ENCODE measurements at regions not wholly inside any gene's neighbourhood (a gene's known extent, or its start where the extent isn't known, plus 50 kb on each side); places are given as distances from the start of the nearest gene placed in this dataset.
A peak's percentile ranks its signal among the peaks of the same experiment; 100 is the strongest.

- no peak for DNase-seq
These were observed 127.9 kb upstream of the STT3B start for GRCh38 chr3:31404871-31405270.

DNA sequence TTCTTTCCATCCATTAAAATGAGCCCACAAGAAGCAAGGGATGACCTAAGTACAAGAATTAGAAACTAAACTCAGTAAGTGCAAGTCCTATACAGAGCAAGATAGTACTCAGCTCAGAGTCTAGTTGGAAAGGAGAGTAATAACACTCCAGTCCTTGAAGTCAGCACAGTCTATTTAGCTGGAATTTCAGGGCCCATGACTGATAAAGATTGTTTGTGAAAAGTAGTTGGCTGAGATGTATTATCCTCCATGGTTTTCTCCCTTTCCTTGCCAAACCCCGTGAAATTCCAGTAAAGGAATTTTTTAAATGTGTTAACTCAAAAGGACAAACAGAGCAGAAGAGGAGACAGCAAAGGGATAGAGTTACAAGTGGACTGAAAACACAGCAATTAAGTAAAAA is 127.2 kb upstream of the STT3B start:
- DNase-seq: no peak

GRCh38 chr3:31406896-31407295 is 125.8 kb upstream of the STT3B start:
- no peak for DNase-seq

DNA sequence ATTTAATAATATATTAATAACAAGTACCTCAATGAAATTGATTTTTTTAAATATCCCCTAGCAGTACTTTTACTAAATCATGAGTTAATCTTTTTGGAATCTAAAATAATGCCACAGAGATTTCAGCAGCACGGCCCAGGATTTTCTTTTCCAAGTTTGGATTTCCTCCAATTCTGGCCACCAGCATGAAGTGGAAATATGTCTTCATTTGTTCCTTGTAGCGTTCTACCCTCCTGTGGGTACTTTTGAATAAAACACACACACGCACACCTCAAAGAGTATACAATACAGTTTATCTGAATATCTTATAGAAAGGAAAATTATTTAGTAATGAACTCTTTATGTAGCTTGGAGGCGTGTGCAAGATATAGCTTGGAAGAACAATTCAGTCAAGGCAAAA is 125.1 kb upstream of the STT3B start:
- DNase-seq: no peak

GRCh38 chr3:31408720-31409119 is 124.0 kb upstream of the STT3B start:
- DNase-seq: no peak

DNA sequence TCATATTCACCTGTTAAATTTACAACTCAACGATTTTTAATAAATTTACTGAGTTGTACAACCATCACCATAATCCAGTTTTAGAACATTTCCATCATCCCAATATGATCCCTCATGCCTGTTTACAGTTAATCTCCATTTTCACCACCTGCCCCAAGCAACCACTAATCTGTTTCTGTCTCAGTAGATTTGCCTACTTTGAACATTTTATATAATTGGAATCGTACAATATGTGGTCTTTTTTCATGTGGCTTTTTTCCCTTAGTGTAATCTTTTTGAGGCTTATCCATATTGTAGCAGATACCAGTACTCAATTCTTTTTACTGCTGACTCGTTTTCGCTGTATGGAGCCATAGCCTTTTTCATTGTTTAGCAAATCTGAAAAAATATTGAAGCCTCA is 123.3 kb upstream of the STT3B start:
- no peak for DNase-seq

DNA sequence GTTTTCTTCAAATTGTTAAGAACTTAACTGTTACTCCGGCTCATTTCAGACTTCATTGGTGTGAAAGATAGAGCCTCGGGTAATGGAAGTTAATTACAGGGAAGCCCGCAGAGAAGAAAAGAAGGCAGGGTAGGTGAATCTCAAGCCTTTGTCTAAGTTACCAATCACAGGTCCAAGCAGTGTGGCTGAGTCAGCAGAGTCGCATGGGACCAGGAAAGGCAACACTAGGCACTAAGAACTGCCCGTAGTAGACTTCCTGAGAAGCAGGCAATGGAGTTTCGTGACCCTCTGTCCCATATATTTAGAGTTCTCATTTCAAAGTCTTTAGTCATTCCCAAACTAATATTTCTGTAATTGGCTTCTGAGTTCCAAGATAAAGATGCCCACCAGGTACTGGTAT is 122.9 kb upstream of the STT3B start:
- DNase-seq: no peak

DNA sequence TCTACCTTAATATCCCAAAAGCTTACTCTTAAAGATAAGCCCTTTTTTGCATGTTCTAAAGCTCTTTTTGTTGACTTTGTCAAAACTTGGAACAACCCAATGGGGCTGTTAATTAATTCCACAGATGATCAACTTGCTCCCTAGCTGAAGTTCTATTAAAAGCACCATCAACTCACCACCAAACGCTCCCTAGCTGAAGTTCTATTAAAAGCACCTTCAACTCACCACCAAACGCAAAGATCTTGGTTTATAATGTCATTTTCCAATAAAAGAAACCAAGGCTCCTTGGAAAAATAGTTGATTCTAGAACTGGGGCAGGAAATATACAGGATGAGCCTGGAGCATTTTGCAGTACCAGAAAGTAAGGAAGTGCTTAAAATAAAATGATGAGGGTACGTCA is 122.3 kb upstream of the STT3B start:
- no peak for DNase-seq

GRCh38 chr3:31412832-31413231 is 119.9 kb upstream of the STT3B start:
- no peak for DNase-seq

DNA sequence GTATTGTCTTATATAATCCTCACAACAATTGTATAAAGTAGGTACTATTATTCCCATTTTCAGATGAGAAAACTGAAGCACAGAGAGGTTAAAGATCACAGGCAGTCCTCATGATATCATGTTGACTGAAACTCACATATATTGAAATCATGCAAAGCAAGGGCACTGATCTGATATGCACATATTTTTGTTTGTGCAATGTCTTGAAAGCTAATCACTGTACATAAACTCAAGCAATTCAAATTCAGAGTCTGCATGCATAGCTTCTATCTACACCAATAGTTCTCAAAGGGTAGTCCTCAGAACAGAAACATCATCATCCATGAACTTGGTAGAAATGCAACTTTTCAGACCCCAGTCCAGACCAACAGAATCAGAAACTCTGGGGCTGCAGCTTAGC is 119.2 kb upstream of the STT3B start:
- DNase-seq: no peak

GRCh38 chr3:31416980-31417379 is 115.7 kb upstream of the STT3B start:
- DNase-seq: no peak

DNA sequence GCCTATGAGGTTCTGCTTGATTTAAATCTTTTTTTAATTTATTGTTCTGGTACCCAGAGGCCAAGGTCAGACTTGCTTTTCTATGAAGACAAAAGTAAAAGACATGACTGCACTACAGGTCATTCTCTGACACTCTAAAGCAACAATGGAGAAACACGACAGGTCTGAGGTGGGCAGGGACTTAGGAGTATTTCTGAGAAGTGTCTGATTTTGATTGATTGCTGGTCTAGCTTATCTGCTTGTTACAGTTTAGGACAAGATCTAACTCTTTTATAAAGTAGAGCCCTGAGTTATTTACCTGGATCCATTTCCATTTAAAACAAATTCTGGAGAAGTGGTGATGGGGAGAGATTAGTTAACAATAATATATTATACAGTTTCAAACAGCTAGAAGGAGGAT is 115.2 kb upstream of the STT3B start:
- no peak for DNase-seq

GRCh38 chr3:31420311-31420710 is 112.4 kb upstream of the STT3B start:
- DNase-seq: no peak

GRCh38 chr3:31421314-31422048 is 111.2 kb upstream of the STT3B start:
- DNase-seq: no peak

- DNase-seq: no peak
These were observed 110.5 kb upstream of the STT3B start for GRCh38 chr3:31422237-31422636.

GRCh38 chr3:31423482-31423881 is 109.2 kb upstream of the STT3B start:
- DNase-seq: no peak

- no peak for DNase-seq
These were observed 107.3 kb upstream of the STT3B start for GRCh38 chr3:31425401-31425800.

DNA sequence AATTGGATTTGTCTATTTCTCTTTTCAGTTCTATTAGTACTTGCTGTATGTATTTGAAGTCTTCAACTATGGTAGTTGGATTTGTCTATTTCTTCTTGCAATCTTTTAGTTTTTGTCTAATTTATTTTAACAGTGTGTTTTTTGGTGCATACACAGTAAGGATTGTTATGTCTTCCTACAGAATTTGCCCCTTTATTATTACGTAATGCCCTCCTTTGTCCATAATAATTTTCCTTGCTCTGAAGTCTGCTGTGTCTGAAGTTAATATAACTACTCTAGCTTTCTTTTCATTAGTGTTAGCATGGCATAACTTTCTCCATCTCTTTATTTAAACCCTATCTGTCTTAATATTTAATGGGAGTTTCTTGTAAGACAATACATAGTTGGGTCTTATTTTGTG is 105.1 kb upstream of the STT3B start:
- DNase-seq: no peak

- DNase-seq: peak; percentile 4
These were observed 101.4 kb upstream of the STT3B start for GRCh38 chr3:31431321-31431720.

DNA sequence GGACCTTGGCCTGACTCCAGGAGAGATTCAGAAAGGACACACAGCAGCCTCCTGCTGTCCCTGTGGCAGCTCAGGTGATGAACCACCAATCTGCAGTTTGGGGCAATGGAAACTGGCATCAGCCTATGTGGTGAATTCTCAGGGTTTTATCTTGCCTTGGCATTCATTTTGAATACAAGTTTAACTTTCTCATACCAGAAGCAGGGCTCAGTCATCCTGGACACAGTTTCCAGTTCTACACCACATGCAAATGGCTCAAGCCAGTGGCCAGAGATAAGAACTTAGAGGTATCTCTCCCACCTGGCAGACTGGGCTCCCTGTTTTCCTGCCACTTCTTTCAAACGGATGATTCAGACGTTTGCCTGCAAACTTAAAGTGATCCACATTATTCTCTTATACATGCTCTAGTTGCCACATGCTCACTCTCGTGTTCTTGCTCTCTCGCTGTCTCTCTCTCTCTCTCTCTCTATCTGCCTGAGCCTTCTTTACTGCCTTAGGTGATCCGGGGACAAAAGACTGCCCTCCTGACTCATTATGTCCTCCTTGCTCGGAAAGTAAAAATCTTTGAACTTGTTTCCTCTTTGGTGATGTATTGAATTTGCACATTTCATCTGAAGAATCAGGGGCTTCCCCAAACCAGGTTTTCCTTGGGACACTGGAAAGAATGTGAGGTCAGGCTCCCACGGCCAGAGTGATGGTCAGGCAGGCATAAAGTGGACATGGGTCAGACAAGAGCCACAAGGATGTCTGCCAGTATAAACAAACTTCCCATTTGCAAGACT is 99.6 kb upstream of the STT3B start:
- no peak for DNase-seq

DNA sequence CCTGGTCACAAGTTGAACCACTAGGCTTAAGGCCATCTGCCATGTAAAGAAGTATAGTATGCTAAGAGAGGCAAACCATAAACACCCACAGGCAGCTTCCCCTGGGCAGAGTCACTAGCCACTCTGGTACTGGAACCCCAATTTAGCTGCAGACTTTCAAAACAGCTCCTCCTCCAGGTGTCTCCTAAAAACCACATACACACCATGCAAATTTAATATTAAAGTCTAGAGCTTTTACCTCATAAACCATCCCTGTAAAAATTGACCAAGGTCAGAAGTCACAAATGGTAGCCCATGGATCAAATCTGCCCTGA is 99.1 kb upstream of the STT3B start:
- DNase-seq: no peak

DNA sequence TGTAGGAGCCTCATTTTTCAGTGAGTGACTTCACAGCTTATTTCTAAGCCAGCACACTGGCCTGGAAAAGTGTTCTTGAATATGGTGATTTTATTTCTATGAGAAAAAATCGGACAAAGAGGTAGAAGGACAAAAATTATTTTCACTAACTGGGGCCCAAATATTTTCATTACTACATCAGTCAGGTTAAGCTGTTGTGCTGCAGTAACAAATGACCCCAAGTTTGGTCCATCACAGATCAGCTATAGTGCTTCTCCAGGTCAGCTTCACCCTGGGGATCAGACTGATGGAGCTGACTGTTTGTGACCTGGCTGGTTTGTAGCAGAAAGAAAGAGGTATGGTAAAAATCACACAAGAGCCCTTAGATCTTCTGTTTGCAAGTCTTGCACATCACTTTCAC is 97.9 kb upstream of the STT3B start:
- DNase-seq: no peak

DNA sequence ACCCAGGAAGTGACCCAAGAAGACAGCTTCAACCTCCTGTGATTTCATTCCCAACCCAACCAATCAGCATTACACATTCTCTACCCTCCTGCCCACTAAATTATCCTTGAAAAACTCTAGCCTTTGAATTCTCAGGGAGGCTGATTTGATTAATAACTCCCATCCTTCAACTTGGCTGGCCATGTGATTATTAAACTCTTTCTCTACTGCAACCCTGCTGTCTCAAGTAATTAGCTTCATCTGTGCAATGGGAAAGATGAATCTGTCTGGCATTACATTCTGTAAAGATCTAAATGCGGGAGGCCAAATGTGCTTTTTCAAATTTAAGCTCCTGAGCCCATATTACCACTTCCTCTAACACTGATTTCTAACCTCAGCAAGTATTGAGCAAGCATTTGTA is 95.9 kb upstream of the STT3B start:
- no peak for DNase-seq

GRCh38 chr3:31438742-31439141 is 94.0 kb upstream of the STT3B start:
- DNase-seq: no peak
